Neural cell (in vitro differentiated cells): ENCODE measurements at regions not wholly inside any gene's neighbourhood (a gene's known extent, or its start where the extent isn't known, plus 50 kb on each side); places are given as distances from the start of the nearest gene placed in this dataset.

Source experiments
- H2AFZ ChIP-seq: fragments of 200-600, 300-800 bp; sonication (generic), shearing (Covaris generic); 2 replicates; pipeline ENCODE4 v1.6.0; 2014; ENCODE audit warnings: low read depth, mild to moderate bottlenecking, antibody characterized with exemption, low read length, moderate library complexity
- H3F3A ChIP-seq: fragments of 200-600 bp; shearing (Covaris generic); 2 replicates; pipeline ENCODE4 v1.6.1; 2016; ENCODE audit warnings: mild to moderate bottlenecking, moderate library complexity, mixed read lengths, antibody characterized with exemption, low read length; ENCODE audit not compliant: insufficient read depth, poor library complexity, severe bottlenecking
- H3K27ac ChIP-seq: fragments of 200-600, 300-800 bp; sonication (generic), shearing (Covaris generic); 2 replicates; pipeline ENCODE4 v1.5.1; 2014; ENCODE audit warnings: mild to moderate bottlenecking, low read length, moderate library complexity
- H3K27me3 ChIP-seq: fragments of 300-800, 200-600 bp; sonication (generic), shearing (Covaris generic); 2 replicates; pipeline ENCODE4 v1.6.0; 2014; ENCODE audit warnings: mild to moderate bottlenecking, low read depth, low read length, moderate library complexity; ENCODE audit not compliant: insufficient read depth
- H3K36me3 ChIP-seq: fragments of 300-800, 200-600 bp; sonication (generic), shearing (Covaris generic); 2 replicates; pipeline ENCODE4 v1.5.1; 2014; ENCODE audit warnings: mild to moderate bottlenecking, antibody characterized with exemption, low read length, moderate library complexity; ENCODE audit not compliant: insufficient read depth
- H3K4me2 ChIP-seq: fragments of 300-800, 200-600 bp; sonication (generic), shearing (Covaris generic); 2 replicates; pipeline ENCODE4 v1.6.0; 2014; ENCODE audit warnings: mild to moderate bottlenecking, low read length
- H3K4me3 ChIP-seq: fragments of 300-800, 200-600 bp; sonication (generic), shearing (Covaris generic); 2 replicates; pipeline ENCODE4 v1.5.1; 2014; ENCODE audit warnings: mild to moderate bottlenecking, low read length, moderate library complexity
- H3K79me2 ChIP-seq: fragments of 200-600 bp; shearing (Covaris generic); replicated peaks from 2 replicates; pipeline ENCODE4 v1.6.0; 2014; ENCODE audit warnings: mild to moderate bottlenecking, low read length, moderate library complexity; ENCODE audit not compliant: insufficient read depth
- H3K9ac ChIP-seq: fragments of 300-800, 200-600 bp; sonication (generic), shearing (Covaris generic); 2 replicates; pipeline ENCODE4 v1.6.1; 2016; ENCODE audit warnings: mild to moderate bottlenecking, low read length, mixed read lengths
- H3K9me2 ChIP-seq: fragments of 200-600 bp; shearing (Covaris generic); 2 replicates; pipeline ENCODE4 v1.6.1; 2016; ENCODE audit warnings: mild to moderate bottlenecking, low read length, mixed read lengths; ENCODE audit not compliant: insufficient read depth
- H3K9me3 ChIP-seq: fragments of 200-600, 300-800 bp; sonication (generic), shearing (Covaris generic); 2 replicates; pipeline ENCODE4 v1.6.1; 2016; ENCODE audit warnings: mild to moderate bottlenecking, mixed run types, low read length, moderate library complexity, mixed read lengths
- H4K20me1 ChIP-seq: fragments of 200-600 bp; shearing (Covaris generic); 2 replicates; pipeline ENCODE4 v1.6.1; 2016; ENCODE audit warnings: mild to moderate bottlenecking, mixed run types; ENCODE audit not compliant: insufficient read depth
- EZH2 ChIP-seq: fragments of 200-600, 300-800 bp; shearing (Covaris generic), sonication (generic); IDR thresholded peaks from 2 replicates; pipeline ENCODE4 v1.6.1; 2014; ENCODE audit warnings: antibody characterized with exemption, low read length, borderline replicate concordance, mild to moderate bottlenecking; ENCODE audit not compliant: insufficient read depth, poor library complexity, severe bottlenecking
- MXI1 ChIP-seq: fragments of 450-650 bp; conservative IDR thresholded peaks from 2 replicates; pipeline ENCODE4 v1.6.1; 2014; ENCODE audit warnings: antibody characterized with exemption, mild to moderate bottlenecking; ENCODE audit not compliant: poor library complexity, severe bottlenecking
- POLR2AphosphoS5 ChIP-seq: IDR thresholded peaks from 2 replicates; pipeline ENCODE4 v1.6.1; 2012
- RAD21 ChIP-seq: fragments of 450-650 bp; conservative IDR thresholded peaks from 2 replicates; pipeline ENCODE4 v1.6.1; 2014; ENCODE audit warnings: antibody characterized with exemption, mild to moderate bottlenecking, moderate library complexity
- SMC3 ChIP-seq: fragments of 450-650 bp; conservative IDR thresholded peaks from 2 replicates; pipeline ENCODE4 v1.6.1; 2014; ENCODE audit warnings: antibody characterized with exemption, mild to moderate bottlenecking, moderate library complexity; ENCODE audit not compliant: poor library complexity
- TAF1 ChIP-seq: IDR thresholded peaks from 2 replicates; pipeline ENCODE4 v1.6.1; 2012; ENCODE audit warnings: low read depth
- TF ChIP-seq, protein P1 (sequence below): fragments of 450-650 bp; IDR thresholded peaks from 2 replicates; pipeline ENCODE4 v1.5.1; 2014; ENCODE audit warnings: antibody characterized with exemption, mild to moderate bottlenecking, moderate library complexity; ENCODE audit not compliant: poor library complexity, severe bottlenecking
- TF ChIP-seq, protein P2 (sequence below): IDR thresholded peaks from 2 replicates; pipeline ENCODE4 v1.6.1; 2012; ENCODE audit warnings: borderline replicate concordance

DNA sequence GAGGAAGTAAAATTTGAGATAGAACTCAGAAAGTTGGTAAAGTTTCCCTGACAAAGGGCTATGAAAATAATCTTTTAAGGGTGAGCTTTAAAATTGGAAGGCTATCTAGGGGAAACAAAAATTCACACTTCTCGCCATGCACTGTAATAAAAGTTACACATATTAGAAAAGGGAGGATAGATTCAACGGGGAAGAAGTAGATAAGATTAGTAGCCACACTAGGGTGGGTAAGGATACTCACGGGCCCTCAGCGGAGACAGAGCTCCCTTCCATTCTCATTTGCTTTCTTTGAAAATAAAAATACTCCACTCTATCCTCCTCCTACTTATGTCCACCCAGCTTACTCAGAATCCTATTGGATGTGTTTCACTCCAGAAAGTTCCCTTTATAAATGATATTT, 691.3 kb upstream of the NR2F2 start:
- TF ChIP-seq POLR2AphosphoS5 = no peak
- TF ChIP-seq MXI1 = no peak
- TF ChIP-seq, protein P1, sequence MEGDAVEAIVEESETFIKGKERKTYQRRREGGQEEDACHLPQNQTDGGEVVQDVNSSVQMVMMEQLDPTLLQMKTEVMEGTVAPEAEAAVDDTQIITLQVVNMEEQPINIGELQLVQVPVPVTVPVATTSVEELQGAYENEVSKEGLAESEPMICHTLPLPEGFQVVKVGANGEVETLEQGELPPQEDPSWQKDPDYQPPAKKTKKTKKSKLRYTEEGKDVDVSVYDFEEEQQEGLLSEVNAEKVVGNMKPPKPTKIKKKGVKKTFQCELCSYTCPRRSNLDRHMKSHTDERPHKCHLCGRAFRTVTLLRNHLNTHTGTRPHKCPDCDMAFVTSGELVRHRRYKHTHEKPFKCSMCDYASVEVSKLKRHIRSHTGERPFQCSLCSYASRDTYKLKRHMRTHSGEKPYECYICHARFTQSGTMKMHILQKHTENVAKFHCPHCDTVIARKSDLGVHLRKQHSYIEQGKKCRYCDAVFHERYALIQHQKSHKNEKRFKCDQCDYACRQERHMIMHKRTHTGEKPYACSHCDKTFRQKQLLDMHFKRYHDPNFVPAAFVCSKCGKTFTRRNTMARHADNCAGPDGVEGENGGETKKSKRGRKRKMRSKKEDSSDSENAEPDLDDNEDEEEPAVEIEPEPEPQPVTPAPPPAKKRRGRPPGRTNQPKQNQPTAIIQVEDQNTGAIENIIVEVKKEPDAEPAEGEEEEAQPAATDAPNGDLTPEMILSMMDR = no peak
- no peak for TF ChIP-seq TAF1
- no peak for TF ChIP-seq RAD21
- no peak for TF ChIP-seq SMC3
- TF ChIP-seq EZH2 = no peak
- TF ChIP-seq, protein P2, sequence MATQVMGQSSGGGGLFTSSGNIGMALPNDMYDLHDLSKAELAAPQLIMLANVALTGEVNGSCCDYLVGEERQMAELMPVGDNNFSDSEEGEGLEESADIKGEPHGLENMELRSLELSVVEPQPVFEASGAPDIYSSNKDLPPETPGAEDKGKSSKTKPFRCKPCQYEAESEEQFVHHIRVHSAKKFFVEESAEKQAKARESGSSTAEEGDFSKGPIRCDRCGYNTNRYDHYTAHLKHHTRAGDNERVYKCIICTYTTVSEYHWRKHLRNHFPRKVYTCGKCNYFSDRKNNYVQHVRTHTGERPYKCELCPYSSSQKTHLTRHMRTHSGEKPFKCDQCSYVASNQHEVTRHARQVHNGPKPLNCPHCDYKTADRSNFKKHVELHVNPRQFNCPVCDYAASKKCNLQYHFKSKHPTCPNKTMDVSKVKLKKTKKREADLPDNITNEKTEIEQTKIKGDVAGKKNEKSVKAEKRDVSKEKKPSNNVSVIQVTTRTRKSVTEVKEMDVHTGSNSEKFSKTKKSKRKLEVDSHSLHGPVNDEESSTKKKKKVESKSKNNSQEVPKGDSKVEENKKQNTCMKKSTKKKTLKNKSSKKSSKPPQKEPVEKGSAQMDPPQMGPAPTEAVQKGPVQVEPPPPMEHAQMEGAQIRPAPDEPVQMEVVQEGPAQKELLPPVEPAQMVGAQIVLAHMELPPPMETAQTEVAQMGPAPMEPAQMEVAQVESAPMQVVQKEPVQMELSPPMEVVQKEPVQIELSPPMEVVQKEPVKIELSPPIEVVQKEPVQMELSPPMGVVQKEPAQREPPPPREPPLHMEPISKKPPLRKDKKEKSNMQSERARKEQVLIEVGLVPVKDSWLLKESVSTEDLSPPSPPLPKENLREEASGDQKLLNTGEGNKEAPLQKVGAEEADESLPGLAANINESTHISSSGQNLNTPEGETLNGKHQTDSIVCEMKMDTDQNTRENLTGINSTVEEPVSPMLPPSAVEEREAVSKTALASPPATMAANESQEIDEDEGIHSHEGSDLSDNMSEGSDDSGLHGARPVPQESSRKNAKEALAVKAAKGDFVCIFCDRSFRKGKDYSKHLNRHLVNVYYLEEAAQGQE = no peak
- no peaks in the 10 kb centered on the region for H4K20me1 ChIP-seq
- H3K36me3 ChIP-seq = no peaks in the 10 kb centered on the region
- no peak overlapping the region for H2AFZ ChIP-seq
- H3K4me3 ChIP-seq = no peak overlapping the region
- H3K9me3 ChIP-seq = no peaks in the 10 kb centered on the region
- H3K9me2 ChIP-seq = no peaks in the 10 kb centered on the region
- no peaks in the 10 kb centered on the region for H3K79me2 ChIP-seq
- H3K27ac ChIP-seq = no peak overlapping the region
- no peak overlapping the region for H3K9ac ChIP-seq
- H3K4me2 ChIP-seq = no peak overlapping the region
- H3K27me3 ChIP-seq = no peaks in the 10 kb centered on the region
- no peaks in the 10 kb centered on the region for H3F3A ChIP-seq

DNA sequence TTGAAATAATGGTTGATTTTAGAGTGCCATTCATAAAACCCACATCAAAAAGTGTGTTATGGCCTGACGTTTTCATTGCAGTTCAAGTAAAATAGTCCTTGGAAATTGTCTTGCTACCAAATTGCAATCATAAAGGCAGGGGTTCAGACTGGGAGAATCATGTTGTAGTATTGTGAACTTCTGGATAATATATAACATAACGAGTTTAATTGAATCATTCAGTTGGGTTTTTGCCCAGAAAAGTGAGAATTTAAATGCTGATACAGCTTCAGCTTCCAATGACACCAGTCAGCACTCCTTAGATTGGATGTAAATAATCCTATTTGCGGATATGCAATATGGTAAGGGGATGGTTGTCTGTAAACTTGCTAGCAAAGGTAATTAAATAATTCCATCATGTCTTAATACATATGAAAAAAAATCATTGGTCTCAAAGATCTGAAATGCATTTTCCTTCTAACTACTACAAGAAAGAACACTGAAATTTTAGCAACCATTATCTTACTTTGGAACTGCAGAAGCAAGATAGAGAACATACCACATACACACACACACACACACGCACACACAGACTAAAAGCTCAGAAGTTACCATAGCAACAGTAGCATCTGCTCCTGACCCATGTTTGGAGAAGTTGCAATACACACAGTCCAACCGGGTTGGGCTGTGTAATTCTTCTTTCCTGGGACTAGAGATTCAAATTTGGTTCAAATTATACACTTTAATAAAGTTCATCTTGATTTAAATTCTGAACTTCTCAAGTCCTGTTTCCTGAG, 686.2 kb upstream of the NR2F2 start:
- H3K4me3 ChIP-seq = no peak overlapping the region
- no peak overlapping the region for H2AFZ ChIP-seq
- no peaks in the 10 kb centered on the region for H3K9me3 ChIP-seq
- no peaks in the 10 kb centered on the region for H4K20me1 ChIP-seq
- no peaks in the 10 kb centered on the region for H3K27me3 ChIP-seq
- H3K9ac ChIP-seq = no peak overlapping the region
- no peak overlapping the region for H3K4me2 ChIP-seq
- no peaks in the 10 kb centered on the region for H3F3A ChIP-seq
- no peaks in the 10 kb centered on the region for H3K36me3 ChIP-seq
- H3K9me2 ChIP-seq = no peaks in the 10 kb centered on the region
- H3K79me2 ChIP-seq = no peaks in the 10 kb centered on the region
- no peak for TF ChIP-seq POLR2AphosphoS5
- H3K27ac ChIP-seq = no peak overlapping the region
